Natural killer cell treated with Interleukin-12 subunit alpha and Interleukin-12 subunit beta and Interleukin-15 and Interleukin-18, amount 100 ng/mL, for 72 hours (primary cell): ENCODE measurements at regions not wholly inside any gene's neighbourhood (a gene's known extent, or its start where the extent isn't known, plus 50 kb on each side); places are given as distances from the start of the nearest gene placed in this dataset.
"Not testable (repeated sequence)": the region's sequence is repeated elsewhere in the genome, so short reads cannot be mapped to it uniquely, and the experiment has no call there.

Source experiments
- ATAC-seq, 2 donors: fragments of 150-1000 bp; cut with Tn5 transposase in 1 of 2; sonication (Bioruptor Pico), chemical (Tn5 transposase) in 1 of 2; 2 replicates each; pipeline ENCODE4 v1.10.0; 2021
- DNase-seq: peaks from one replicate; pipeline ENCODE4 v3.0.0; 2022; ENCODE audit warnings: low spot score
- H3K27ac Mint-ChIP-seq, 2 donors: 1 replicate in 1 of 2; 2 replicates in 1 of 2; pipeline ENCODE4 v1.8.0; 2022; ENCODE audit warnings: mixed read lengths in 2 of 2, mild to moderate bottlenecking in 1 of 2, moderate library complexity in 1 of 2
- H3K27me3 Mint-ChIP-seq, 2 donors: 1 replicate in 1 of 2; 2 replicates in 1 of 2; pipeline ENCODE4 v1.8.0; 2022; ENCODE audit warnings: mixed read lengths in 2 of 2
- H3K36me3 Mint-ChIP-seq: one replicate; pipeline ENCODE4 v1.8.0; 2022; ENCODE audit warnings: mixed read lengths
- H3K4me1 Mint-ChIP-seq, 2 donors: 1 replicate in 1 of 2; 2 replicates in 1 of 2; pipeline ENCODE4 v1.8.0; 2022; ENCODE audit warnings: low read depth in 2 of 2, mixed read lengths in 2 of 2, mild to moderate bottlenecking in 1 of 2
- H3K4me3 Mint-ChIP-seq: one replicate; pipeline ENCODE4 v1.8.0; 2022; ENCODE audit warnings: mixed read lengths
- H3K9me3 Mint-ChIP-seq: 2 replicates; pipeline ENCODE4 v1.8.0; 2022; ENCODE audit warnings: mixed read lengths

- no peaks in the 10 kb centered on the region for H3K36me3 Mint-ChIP-seq
These were observed 71.8 kb upstream of the MAX start for GRCh38 chr14:65173973-65174693.

GRCh38 chr14:65174783-65175182, 72.5 kb upstream of the MAX start:
- Mint-ChIP-seq H3K9me3 (no peaks in the 10 kb centered on the region), H3K27me3 (peaks cover 15 to 23% of the 10 kb centered on the region in 2 donors), H3K36me3 (no peaks in the 10 kb centered on the region), H3K4me1 (peaks cover 10 to 20% of the 10 kb centered on the region in 2 donors), H3K4me3 (no peak overlapping the region), H3K27ac (no peak overlapping the region)
- DNase-seq (no peak), ATAC-seq (no peak)

More at GRCh38 chr14:65173973-65174693, 71.8 kb upstream of the MAX start:
- Mint-ChIP-seq H3K4me1 (peaks cover 7 to 23% of the 10 kb centered on the region in 2 donors), H3K9me3 (no peaks in the 10 kb centered on the region), H3K27me3 (peaks cover 13 to 23% of the 10 kb centered on the region in 2 donors), H3K4me3 (no peak overlapping the region), H3K27ac (no peak overlapping the region)
- ATAC-seq (no peak), DNase-seq (no peak)

- ATAC-seq (no peak), DNase-seq (no peak)
- Mint-ChIP-seq H3K4me1 (peaks cover 5 to 18% of the 10 kb centered on the region in 2 donors), H3K9me3 (peaks cover under 1% of the 10 kb centered on the region), H3K4me3 (no peak overlapping the region), H3K36me3 (peaks cover 6% of the 10 kb centered on the region), H3K27me3 (peaks cover 11 to 21% of the 10 kb centered on the region in 2 donors), H3K27ac (no peak overlapping the region)
These were observed 75.2 kb upstream of the MAX start for GRCh38 chr14:65177551-65177950.

GRCh38 chr14:65179231-65179630, 76.9 kb upstream of the MAX start:
- peaks cover 12% of the 10 kb centered on the region for H3K36me3 Mint-ChIP-seq
- not testable (repeated sequence) for H3K27ac Mint-ChIP-seq, H3K9me3 Mint-ChIP-seq, ATAC-seq, H3K4me3 Mint-ChIP-seq, DNase-seq
- H3K4me1 Mint-ChIP-seq, result peaks cover 5 to 13% of the 10 kb centered on the region in 2 donors
- peaks cover 11 to 20% of the 10 kb centered on the region in 2 donors for H3K27me3 Mint-ChIP-seq

- Mint-ChIP-seq H3K4me3 (peak overlapping the region; percentile 62), H3K4me1 (peaks cover 5 to 13% of the 10 kb centered on the region in 2 donors), H3K27ac (peak overlapping the region in 1 of 2 donors; percentile 24), H3K27me3 (peaks cover 11 to 18% of the 10 kb centered on the region in 2 donors), H3K9me3 (peaks cover 3% of the 10 kb centered on the region), H3K36me3 (peaks cover 12% of the 10 kb centered on the region)
- ATAC-seq, result peak; percentile 72 to 83
- DNase-seq, result no peak
These were observed 77.8 kb upstream of the MAX start for GRCh38 chr14:65179918-65180724.

GRCh38 chr14:65180725-65181025, 78.4 kb upstream of the MAX start:
- Mint-ChIP-seq H3K4me3 (peak overlapping the region; percentile 62), H3K27me3 (peaks cover 11 to 21% of the 10 kb centered on the region in 2 donors), H3K9me3 (peaks cover 3% of the 10 kb centered on the region), H3K4me1 (peaks cover 5 to 13% of the 10 kb centered on the region in 2 donors), H3K36me3 (peaks cover 12% of the 10 kb centered on the region), H3K27ac (peak overlapping the region in 1 of 2 donors; percentile 24)
- DNase-seq (no peak), ATAC-seq (no peak)

- H3K9me3 Mint-ChIP-seq, result peaks cover 3% of the 10 kb centered on the region
- ATAC-seq (peak; percentile 24 to 70), DNase-seq (no peak)
- peaks cover 5 to 13% of the 10 kb centered on the region in 2 donors for H3K4me1 Mint-ChIP-seq
- no peak overlapping the region for H3K27ac Mint-ChIP-seq
- H3K27me3 Mint-ChIP-seq, result peaks cover 15 to 37% of the 10 kb centered on the region in 2 donors
- peaks cover 12% of the 10 kb centered on the region for H3K36me3 Mint-ChIP-seq
- H3K4me3 Mint-ChIP-seq, result no peak overlapping the region
These were observed 81.9 kb upstream of the MAX start for GRCh38 chr14:65184032-65184764.

- DNase-seq (no peak), ATAC-seq (no peak)
- Mint-ChIP-seq H3K4me1 (no peaks in the 10 kb centered on the region), H3K27me3 (peaks cover 10 to 29% of the 10 kb centered on the region in 2 donors), H3K4me3 (no peak overlapping the region), H3K27ac (no peak overlapping the region), H3K36me3 (peaks cover 12% of the 10 kb centered on the region), H3K9me3 (peaks cover 3% of the 10 kb centered on the region)
These were observed 83.5 kb upstream of the MAX start for GRCh38 chr14:65185829-65186228.

- H3K27ac Mint-ChIP-seq, result no peak overlapping the region
- ATAC-seq, result no peak
- H3K4me3 Mint-ChIP-seq, result no peak overlapping the region
- DNase-seq, result no peak
- no peaks in the 10 kb centered on the region for H3K4me1 Mint-ChIP-seq
- H3K27me3 Mint-ChIP-seq, result peaks cover 10 to 29% of the 10 kb centered on the region in 2 donors
- peaks cover 12% of the 10 kb centered on the region for H3K36me3 Mint-ChIP-seq
- H3K9me3 Mint-ChIP-seq, result peaks cover 3% of the 10 kb centered on the region
These were observed 84.6 kb upstream of the MAX start for GRCh38 chr14:65186951-65187350.

GRCh38 chr14:65187421-65188049, 85.2 kb upstream of the MAX start:
- DNase-seq (no peak), ATAC-seq (no peak)
- Mint-ChIP-seq H3K27ac (no peak overlapping the region), H3K36me3 (peaks cover 6% of the 10 kb centered on the region), H3K4me1 (no peaks in the 10 kb centered on the region), H3K9me3 (peaks cover 3% of the 10 kb centered on the region), H3K4me3 (no peak overlapping the region), H3K27me3 (peaks cover 11 to 26% of the 10 kb centered on the region in 2 donors)

GRCh38 chr14:65190312-65190711, 88.0 kb upstream of the MAX start:
- no peak overlapping the region for H3K27ac Mint-ChIP-seq
- no peak for ATAC-seq

GRCh38 chr14:65191716-65192115, 89.4 kb upstream of the MAX start:
- H3K4me3 Mint-ChIP-seq, result no peak overlapping the region
- peaks cover 6% of the 10 kb centered on the region in 2 donors for H3K27me3 Mint-ChIP-seq
- no peak overlapping the region for H3K27ac Mint-ChIP-seq
- no peak for DNase-seq
- peak; percentile 33 to 36 for ATAC-seq
- H3K9me3 Mint-ChIP-seq, result no peaks in the 10 kb centered on the region
- no peaks in the 10 kb centered on the region for H3K36me3 Mint-ChIP-seq
- no peaks in the 10 kb centered on the region for H3K4me1 Mint-ChIP-seq

More at GRCh38 chr14:65190312-65190711, 88.0 kb upstream of the MAX start:
- Mint-ChIP-seq H3K27me3 (peaks cover 13 to 19% of the 10 kb centered on the region in 2 donors), H3K4me1 (no peaks in the 10 kb centered on the region), H3K9me3 (no peaks in the 10 kb centered on the region), H3K36me3 (no peaks in the 10 kb centered on the region), H3K4me3 (no peak overlapping the region)
- no peak for DNase-seq

GRCh38 chr14:65192686-65193085, 90.4 kb upstream of the MAX start:
- H3K27me3 Mint-ChIP-seq, result peaks cover 0 to 6% of the 10 kb centered on the region in 2 donors
- H3K9me3 Mint-ChIP-seq, result no peaks in the 10 kb centered on the region
- no peak for DNase-seq
- no peak overlapping the region for H3K27ac Mint-ChIP-seq
- no peak for ATAC-seq
- H3K36me3 Mint-ChIP-seq, result no peaks in the 10 kb centered on the region
- no peak overlapping the region for H3K4me3 Mint-ChIP-seq
- H3K4me1 Mint-ChIP-seq, result no peaks in the 10 kb centered on the region
